IMR-90 (cell line): ENCODE measurements at regions not wholly inside any gene's neighbourhood (a gene's known extent, or its start where the extent isn't known, plus 50 kb on each side); places are given as distances from the start of the nearest gene placed in this dataset.
A peak's percentile ranks its signal among the peaks of the same experiment; 100 is the strongest.

Experiments used
- ATAC-seq: fragments of 200-7000 bp; cut with Tn5 transposase; 2 replicates; pipeline ENCODE4 v1.9.1; 2020; ENCODE audit warnings: low read depth, mild to moderate bottlenecking, moderate library complexity
- BruUV-seq: library from RNA; stranded (reverse); fragments of 400-500 nt; replicated peaks from 2 replicates; lab custom pipeline; 2021; lab: Mats Ljungman, UMichigan
- CTCF ChIA-PET: fragments of 300-600 bp; formaldehyde crosslinking; extraction: SDS; loops from one replicate; lab custom pipeline; 2021; ENCODE audit warnings: antibody characterized with exemption; lab: Yijun Ruan, JAX
- POLR2A ChIA-PET: fragments of 300-600 bp; sonication (Branson Sonifier 250); formaldehyde crosslinking; loops from one replicate; lab custom pipeline; 2022; ENCODE audit warnings: antibody characterized with exemption; ENCODE audit not compliant: unreplicated experiment; lab: Charles Lee
- DNase-seq: peaks from one replicate; pipeline ENCODE4 v3.0.0; 2013
- H2AFZ ChIP-seq: replicated peaks from 2 replicates; pipeline ENCODE3; 2013; ENCODE audit warnings: low read length, mild to moderate bottlenecking; ENCODE audit not compliant: poor library complexity
- H2AK5ac ChIP-seq: 2 replicates; pipeline ENCODE4 v1.6.1; 2013; ENCODE audit warnings: low read depth, low read length, inconsistent platforms
- H2AK9ac ChIP-seq: replicated peaks from 2 replicates; pipeline ENCODE3; 2013; ENCODE audit warnings: mild to moderate bottlenecking, low read depth, low read length, moderate library complexity; ENCODE audit not compliant: poor library complexity
- H2BK120ac ChIP-seq: 2 replicates; pipeline ENCODE4 v1.6.1; 2013; ENCODE audit warnings: low read depth, low read length, inconsistent platforms
- H2BK15ac ChIP-seq: 3 replicates; pipeline ENCODE4 v1.6.1; 2013; ENCODE audit warnings: low read depth, low read length, inconsistent platforms
- H2BK20ac ChIP-seq: 2 replicates; pipeline ENCODE4 v1.6.1; 2013; ENCODE audit warnings: low read depth, mild to moderate bottlenecking, inconsistent platforms, low read length, moderate library complexity
- H2BK5ac ChIP-seq: 2 replicates; pipeline ENCODE4 v1.6.1; 2013; ENCODE audit warnings: mild to moderate bottlenecking, low read depth, low read length, inconsistent platforms; ENCODE audit not compliant: poor library complexity, severe bottlenecking
- H3K14ac ChIP-seq: replicated peaks from 2 replicates; pipeline ENCODE4 v1.6.1; 2013; ENCODE audit warnings: low read depth, low read length, inconsistent platforms
- H3K18ac ChIP-seq: 2 replicates; pipeline ENCODE4 v1.6.1; 2013; ENCODE audit warnings: low read depth, low read length, control low read depth
- H3K23ac ChIP-seq: 2 replicates; pipeline ENCODE4 v1.6.1; 2013; ENCODE audit warnings: low read depth, low read length, inconsistent platforms
- H3K27ac ChIP-seq: 2 replicates; pipeline ENCODE4 v1.5.1; 2013; ENCODE audit warnings: mild to moderate bottlenecking, control low read depth, low read length; ENCODE audit not compliant: insufficient read depth
- H3K27me3 ChIP-seq: 2 replicates; pipeline ENCODE4 v1.6.1; 2013; ENCODE audit warnings: low read length; ENCODE audit not compliant: control insufficient read depth, insufficient read depth
- H3K36me3 ChIP-seq: 2 replicates; pipeline ENCODE4 v1.6.1; 2013; ENCODE audit warnings: low read length, mixed read lengths; ENCODE audit not compliant: control insufficient read depth, insufficient read depth
- H3K4ac ChIP-seq: 2 replicates; pipeline ENCODE4 v1.6.1; 2013; ENCODE audit warnings: low read depth, low read length, inconsistent platforms
- H3K4me1 ChIP-seq: 2 replicates; pipeline ENCODE4 v1.6.1; 2013; ENCODE audit warnings: low read length, mixed read lengths; ENCODE audit not compliant: control insufficient read depth, insufficient read depth
- H3K4me2 ChIP-seq: 2 replicates; pipeline ENCODE4 v1.6.1; 2013; ENCODE audit warnings: low read depth, mild to moderate bottlenecking, control low read depth, low read length, moderate library complexity
- H3K4me3 ChIP-seq: 2 replicates; pipeline ENCODE4 v1.5.1; 2013; ENCODE audit warnings: low read depth, mild to moderate bottlenecking, control low read depth, low read length, moderate library complexity; ENCODE audit not compliant: insufficient read depth
- H3K56ac ChIP-seq: 2 replicates; pipeline ENCODE4 v1.6.1; 2013; ENCODE audit warnings: low read length, inconsistent platforms; ENCODE audit not compliant: insufficient read depth; ENCODE audit errors: extremely low read depth
- H3K79me1 ChIP-seq, 2 experiments: 2 replicates each; pipeline ENCODE4 v1.6.1; 2013; ENCODE audit warnings: low read length in 2 of 2, inconsistent platforms in 1 of 2, low read depth in 1 of 2
- H3K9ac ChIP-seq: 2 replicates; pipeline ENCODE4 v1.6.1; 2013; ENCODE audit warnings: low read depth, low read length, control low read depth
- H3K9me1 ChIP-seq: 2 replicates; pipeline ENCODE4 v1.6.1; 2013; ENCODE audit warnings: low read length, inconsistent platforms; ENCODE audit not compliant: insufficient read depth
- H3K9me3 ChIP-seq: 2 replicates; pipeline ENCODE4 v1.6.1; 2013; ENCODE audit warnings: low read length; ENCODE audit not compliant: control insufficient read depth, insufficient read depth
- H4K20me1 ChIP-seq: 2 replicates; pipeline ENCODE4 v1.6.1; 2013; ENCODE audit warnings: low read length, inconsistent platforms; ENCODE audit not compliant: insufficient read depth
- H4K5ac ChIP-seq: 2 replicates; pipeline ENCODE4 v1.6.1; 2013; ENCODE audit warnings: mild to moderate bottlenecking, low read depth, low read length, control low read depth
- H4K8ac ChIP-seq, 2 experiments: 2 replicates each; pipeline ENCODE4 v1.6.1; 2013; ENCODE audit warnings: low read depth in 2 of 2, low read length in 2 of 2, control low read depth in 1 of 2, inconsistent platforms in 1 of 2
- H4K91ac ChIP-seq: 2 replicates; pipeline ENCODE4 v1.6.1; 2013; ENCODE audit warnings: low read depth, low read length, inconsistent platforms; ENCODE audit not compliant: insufficient read depth
- BHLHE40 ChIP-seq: fragments of 150-350 bp; IDR thresholded peaks from 2 replicates; pipeline ENCODE4 v1.6.1; 2016; ENCODE audit warnings: mild to moderate bottlenecking, low read depth, low read length
- CHD1 ChIP-seq: IDR thresholded peaks from 2 replicates; pipeline ENCODE4 v1.6.1; 2012; ENCODE audit warnings: low read depth, low read length, improper control_type of control experiment
- CTCF ChIP-seq: conservative IDR thresholded peaks from 2 replicates; pipeline ENCODE4 v1.5.1; 2012; ENCODE audit warnings: mild to moderate bottlenecking, low read depth, low read length, improper control_type of control experiment
- ELK1 ChIP-seq: fragments of 150-350 bp; IDR thresholded peaks from 2 replicates; pipeline ENCODE4 v1.6.1; 2016; ENCODE audit warnings: low read depth, mild to moderate bottlenecking, low read length, moderate library complexity, borderline replicate concordance
- FOS ChIP-seq: fragments of 150-350 bp; IDR thresholded peaks from 2 replicates; pipeline ENCODE4 v1.6.1; 2016; ENCODE audit warnings: low read depth, low read length
- MAFK ChIP-seq: IDR thresholded peaks from 2 replicates; pipeline ENCODE4 v1.6.1; 2012; ENCODE audit warnings: low read depth, low read length, improper control_type of control experiment
- NFE2L2 ChIP-seq: fragments of 150-350 bp; IDR thresholded peaks from 2 replicates; pipeline ENCODE4 v1.6.1; 2016; ENCODE audit warnings: low read depth, mild to moderate bottlenecking, low read length
- POLR2A ChIP-seq: IDR thresholded peaks from 2 replicates; pipeline ENCODE4 v1.6.1; 2012; ENCODE audit warnings: mild to moderate bottlenecking, low read depth, low read length
- RAD21 ChIP-seq: IDR thresholded peaks from 2 replicates; pipeline ENCODE4 v1.6.1; 2012; ENCODE audit warnings: low read length, improper control_type of control experiment
- RCOR1 ChIP-seq: IDR thresholded peaks from 2 replicates; pipeline ENCODE4 v1.6.1; 2012; ENCODE audit warnings: mild to moderate bottlenecking, low read length, improper control_type of control experiment; ENCODE audit not compliant: insufficient replicate concordance
- RFX5 ChIP-seq: IDR thresholded peaks from 2 replicates; pipeline ENCODE4 v1.8.0; 2012; ENCODE audit warnings: low read depth, mild to moderate bottlenecking, low read length, moderate library complexity
- SMC3 ChIP-seq: fragments of 150-350 bp; IDR thresholded peaks from 2 replicates; pipeline ENCODE4 v1.6.1; 2016; ENCODE audit warnings: low read depth, mild to moderate bottlenecking, antibody characterized with exemption, low read length, moderate library complexity
- WGBS, 2 experiments: methylation state at CpG; one replicate each; pipeline versions ENCODE4 v1.1.5 to v1.1.7; 2013; ENCODE audit warnings: missing lambda C conversion rate in 2 of 2; ENCODE audit not compliant: insufficient read length in 1 of 2; ENCODE audit errors: extremely low coverage in 2 of 2; 5-methylcytosine and 5-hydroxymethylcytosine counted together
- dilution Hi-C: fragments of 300-500 bp; cut with HindIII; formaldehyde crosslinking; loops from one replicate; pipeline ENCODE4 v1.14.3; 2018; ENCODE audit warnings: low sequenced_read_pairs; ENCODE audit not compliant: unreplicated experiment
- in situ Hi-C: fragments of 300-500 bp; cut with MboI; formaldehyde crosslinking; loops from 3 replicates; pipeline ENCODE4 v1.14.3; 2019; ENCODE audit warnings: low sequenced_read_pairs, inconsistent platforms, mixed read lengths
- intact Hi-C: fragments of 100-400 bp; cut with micrococcal nuclease; formaldehyde crosslinking; loops from 2 replicates; pipeline ENCODE4 v1.10.0; 2022

- Histone ChIP-seq H3K4ac (no peak overlapping the region), H2AFZ (no peak overlapping the region), H3K27ac (no peak overlapping the region), H4K5ac (no peak overlapping the region), H2BK15ac (no peak overlapping the region), H3K4me3 (no peak overlapping the region), H3K56ac (no peak overlapping the region), H3K9ac (no peak overlapping the region), H3K9me3 (no peaks in the 10 kb centered on the region), H3K9me1 (peaks cover 2% of the 10 kb centered on the region; the same call in 1 of the 2 replicates), H3K27me3 (peaks cover 5% of the 10 kb centered on the region; the same call in 1 of the 2 replicates), H2BK120ac (no peak overlapping the region), H2AK9ac (peak overlapping the region; percentile 3), H4K8ac (no peak overlapping the region), H2AK5ac (no peak overlapping the region; the same call in 1 of the 2 replicates), H3K4me1 (no peaks in the 10 kb centered on the region), H3K4me2 (no peak overlapping the region), H3K36me3 (no peaks in the 10 kb centered on the region), H3K14ac (no peak overlapping the region; the same call in 1 of the 2 replicates), H2BK5ac (no peak overlapping the region), H4K20me1 (no peaks in the 10 kb centered on the region), H4K91ac (no peak overlapping the region), H3K23ac (no peak overlapping the region), H3K18ac (no peak overlapping the region), H3K79me1 (no peaks in the 10 kb centered on the region), H2BK20ac (no peak overlapping the region)
- in situ Hi-C loops, result loop anchor here (25.0 kb wide), 1 partner anchor 409 kb away; no protein-coding TSS in a partner anchor
- 71% methylated on average over 2 of the region's 3 CpGs; no CpG with 5 or more reads in 1 of the 2 experiments for WGBS, 2 experiments
- ATAC-seq (no peak), DNase-seq (no peak)
- POLR2A ChIA-PET, result no interaction called here
- CTCF ChIA-PET, result interaction anchor here (1.2 kb wide), 1 partner anchor 11 kb away, joined by 3 read pairs; no protein-coding TSS in a partner anchor
- dilution Hi-C loops, result no loop called here
- no TSS peak for BruUV-seq
- TF ChIP-seq FOS (no peak), RCOR1 (no peak), MAFK (no peak), SMC3 (no peak), RFX5 (no peak), ELK1 (no peak), RAD21 (no peak), CTCF (no peak), CHD1 (no peak), NFE2L2 (no peak), POLR2A (no peak), BHLHE40 (no peak)
- intact Hi-C loops, result no loop called here
Measured at GRCh38 chr10:86596266-86596665, 58.1 kb upstream of the OPN4 start.
